T1000 (cell line): ENCODE measurements at regions not wholly inside any gene's neighbourhood (a gene's known extent, or its start where the extent isn't known, plus 50 kb on each side); places are given as distances from the start of the nearest gene placed in this dataset.

Experiments used
- DNase-seq: peaks from one replicate; lab custom pipeline; 2025; ENCODE audit warnings: mixed read lengths; lab: John Stamatoyannopoulos, UW

DNA sequence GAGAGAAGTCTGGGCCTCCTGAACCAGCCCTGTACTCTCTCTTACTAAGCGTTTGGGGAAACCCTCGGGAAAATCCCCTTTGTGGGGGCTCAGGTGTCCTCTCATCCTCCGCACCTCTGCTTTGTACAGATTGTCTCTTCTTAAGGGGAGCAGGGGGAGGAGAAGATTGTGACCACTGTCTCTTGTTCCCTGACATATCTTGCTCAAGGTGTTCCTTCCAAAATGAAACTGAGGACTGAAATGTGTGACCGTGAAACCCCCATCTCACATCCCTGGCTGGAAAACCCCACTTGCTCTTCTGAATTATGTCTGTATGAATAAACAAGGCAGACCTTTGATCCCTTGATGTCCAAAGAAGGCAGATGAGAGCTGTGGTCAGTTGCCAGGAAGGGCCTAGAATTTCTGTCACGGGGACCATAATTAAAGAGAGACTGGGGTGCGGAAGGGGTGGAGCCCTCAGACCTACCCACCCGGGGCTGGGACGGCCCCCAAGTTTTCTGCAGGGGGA lies 369.8 kb downstream of the AACS start:
- DNase-seq = no peak

DNA sequence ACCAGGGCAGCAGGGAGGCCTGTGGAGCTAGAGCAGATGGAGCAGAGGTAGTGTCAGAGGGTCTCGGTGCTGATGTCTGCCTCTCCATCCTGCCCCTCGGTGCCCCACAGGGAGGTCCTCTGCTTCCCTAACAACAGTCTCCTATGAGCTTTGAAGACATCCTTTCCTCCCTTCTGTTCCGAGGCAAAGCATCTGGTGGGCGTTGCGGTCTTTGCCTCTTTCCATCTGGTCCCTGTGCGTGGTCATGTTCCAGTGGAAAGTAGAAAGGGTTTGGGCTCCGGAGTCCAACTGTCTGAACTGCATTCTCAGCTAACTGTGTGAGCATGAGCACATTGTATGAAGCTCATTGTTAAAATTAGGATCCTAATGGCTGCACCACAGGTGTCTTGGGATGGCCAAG lies 370.6 kb downstream of the AACS start:
- DNase-seq = no peak

DNA sequence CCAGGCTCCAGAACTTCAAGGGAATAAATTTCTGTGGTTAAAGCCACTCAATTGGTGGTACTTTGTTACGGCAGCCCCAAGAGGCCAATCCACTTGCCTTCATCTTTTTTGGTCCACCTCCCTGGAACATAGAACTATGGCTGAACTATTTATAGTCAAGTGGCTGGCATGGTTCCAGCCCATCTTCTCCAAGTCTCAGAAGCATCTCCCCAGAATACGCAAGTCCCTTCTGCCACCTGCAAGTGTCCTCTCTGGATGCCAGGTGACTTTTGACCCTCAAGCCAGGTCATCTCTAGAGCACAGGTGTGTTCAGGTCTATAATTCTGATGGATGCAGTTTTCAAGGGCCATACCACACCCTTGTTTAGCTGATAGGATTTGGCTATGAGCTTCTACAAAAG lies 371.5 kb downstream of the AACS start:
- DNase-seq = no peak

DNA sequence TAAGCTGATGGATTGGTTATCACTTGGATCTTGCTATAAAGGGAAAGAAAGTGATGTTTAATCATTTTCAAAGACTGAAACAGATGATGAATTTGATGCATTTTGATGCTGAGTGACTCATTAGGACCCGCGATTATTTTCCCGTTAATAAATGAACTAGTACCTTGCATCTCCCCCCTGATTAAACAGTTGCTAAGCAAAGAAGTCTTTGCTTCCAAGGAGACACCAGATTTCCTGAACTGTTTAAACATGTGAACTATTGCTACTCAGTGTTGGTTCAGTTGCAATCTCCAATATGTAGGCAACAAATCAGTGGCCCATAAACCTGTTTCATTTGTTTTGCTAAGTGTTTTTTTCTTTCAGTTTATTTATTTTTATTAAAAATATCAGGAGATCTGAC lies 375.2 kb downstream of the AACS start:
- no peak for DNase-seq

DNA sequence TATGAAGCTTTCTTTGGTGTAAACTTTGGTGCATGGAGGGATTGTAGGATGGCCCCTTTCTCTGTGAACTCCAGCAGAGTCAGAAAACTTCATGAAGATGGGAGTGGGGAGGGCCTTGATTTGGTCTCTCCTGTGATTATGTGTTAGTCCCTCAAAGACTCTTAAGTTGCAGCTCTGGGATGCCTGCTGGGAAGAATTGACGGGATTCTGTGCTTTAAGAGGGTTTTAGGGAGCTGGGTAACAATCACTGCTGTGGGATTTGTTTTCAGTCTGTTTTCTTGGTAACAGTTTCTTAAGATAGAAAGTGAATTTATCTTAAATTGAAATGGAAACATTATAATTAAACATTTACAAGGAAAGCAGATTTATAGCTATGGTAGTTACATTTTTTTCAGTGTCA lies 378.1 kb downstream of the AACS start:
- DNase-seq = no peak

DNA sequence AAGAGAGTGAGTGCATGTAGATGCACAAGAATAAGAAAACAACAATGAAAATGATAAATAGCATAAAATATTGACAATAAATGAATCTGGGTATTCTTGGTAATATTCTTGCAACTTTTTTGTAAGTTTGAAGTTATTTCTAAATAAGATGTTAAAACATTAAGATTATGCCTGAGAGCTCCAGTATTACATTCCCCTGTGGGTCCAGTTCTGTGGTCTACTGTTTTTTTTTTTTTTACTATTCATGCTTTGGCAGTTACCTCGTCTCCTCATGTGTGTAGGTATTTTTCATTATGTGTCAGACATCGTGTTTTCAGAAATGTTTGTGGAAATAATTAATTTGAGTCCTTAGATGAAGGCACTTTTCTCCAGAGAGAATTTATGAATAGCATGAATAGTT lies 386.2 kb downstream of the AACS start:
- no peak for DNase-seq

DNA sequence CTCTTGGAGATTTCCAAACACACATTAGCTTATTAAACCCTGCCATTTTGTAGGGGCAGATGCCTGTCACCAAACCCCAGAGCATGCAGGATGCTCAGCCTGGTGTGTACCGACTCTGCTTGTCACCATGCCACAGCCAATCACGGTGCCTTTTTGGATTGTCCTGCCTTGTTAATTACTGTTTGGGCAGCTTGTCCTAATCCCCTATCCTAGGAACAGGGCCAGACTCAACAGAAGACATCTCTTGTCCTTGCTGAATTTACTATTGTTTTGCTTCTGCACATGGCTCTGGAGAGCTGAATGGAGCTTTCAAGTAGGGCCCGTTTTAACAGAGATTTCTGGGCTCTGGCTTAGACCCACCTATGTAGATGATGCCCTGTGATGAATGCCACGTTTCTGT lies 388.5 kb downstream of the AACS start:
- DNase-seq = no peak

DNA sequence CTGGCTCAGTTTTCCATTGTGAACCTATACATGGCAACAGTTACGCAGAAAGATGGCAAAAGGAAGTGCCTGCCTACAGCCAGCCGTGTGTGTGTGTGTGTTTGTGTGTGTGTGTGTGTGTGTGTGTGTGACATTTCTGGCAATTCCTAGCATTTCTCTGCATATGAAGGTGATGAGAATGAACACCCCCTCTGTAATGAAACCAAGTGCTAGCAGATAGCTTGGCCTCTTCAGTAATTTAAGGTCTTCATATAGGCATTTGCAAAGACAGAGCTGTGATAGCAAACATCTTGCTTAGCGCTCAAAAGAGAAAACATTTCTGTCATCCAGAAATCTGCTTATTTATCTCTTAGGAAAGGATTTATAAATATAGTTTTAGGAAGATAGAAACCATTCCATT lies 389.1 kb downstream of the AACS start:
- DNase-seq = no peak

DNA sequence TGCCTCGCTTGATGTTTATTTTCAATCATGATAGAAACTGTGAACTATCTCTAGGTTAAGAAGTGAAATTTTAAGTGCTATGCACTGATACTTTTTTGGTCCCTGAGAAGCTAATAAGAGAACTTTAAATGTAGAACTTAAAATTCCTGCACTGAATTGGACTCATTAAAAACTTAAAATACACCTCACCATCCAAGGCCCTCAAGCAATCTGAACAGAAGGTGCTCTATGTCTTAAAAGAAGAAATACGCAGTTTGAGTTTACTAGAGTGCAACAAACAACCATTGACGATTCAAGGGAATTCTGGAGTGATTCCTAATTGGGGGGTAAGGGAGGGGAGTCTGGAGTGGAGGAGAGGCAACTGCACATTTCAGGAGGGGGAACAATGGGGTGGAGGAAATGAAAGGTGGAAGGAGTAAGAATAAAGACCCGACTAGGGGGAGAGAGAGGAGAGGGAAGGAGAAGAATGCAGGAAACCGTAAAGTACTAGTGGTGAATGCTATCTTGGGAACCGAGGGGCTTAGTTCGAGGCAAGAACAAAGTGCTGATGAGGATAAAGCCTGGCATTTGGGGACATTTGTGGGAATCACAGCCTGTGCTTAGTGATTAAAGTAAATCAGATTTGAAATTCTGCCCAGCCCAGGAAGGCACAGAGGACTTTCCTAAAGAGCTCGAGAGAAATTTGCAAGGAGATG lies 389.7 kb downstream of the AACS start:
- DNase-seq = no peak

DNA sequence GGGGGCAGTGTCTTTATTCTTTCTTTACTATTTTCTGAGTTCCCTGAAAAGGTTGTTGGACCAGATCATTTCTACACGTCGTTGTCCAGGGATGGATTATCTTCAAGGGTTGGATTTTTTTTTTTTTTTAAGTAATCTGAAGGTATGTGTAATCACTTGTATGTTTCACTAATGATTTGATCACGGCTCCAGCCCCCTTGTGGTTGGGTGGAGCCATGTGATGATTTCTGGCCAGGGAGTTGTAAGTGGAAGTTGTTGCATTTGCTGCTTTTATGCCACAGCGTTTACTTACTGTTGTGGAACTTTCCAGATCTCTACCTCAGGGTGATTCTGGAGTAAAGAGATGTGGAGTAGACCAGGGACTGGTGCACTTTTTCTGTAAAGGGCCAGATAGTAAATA lies 390.3 kb downstream of the AACS start:
- DNase-seq = no peak

DNA sequence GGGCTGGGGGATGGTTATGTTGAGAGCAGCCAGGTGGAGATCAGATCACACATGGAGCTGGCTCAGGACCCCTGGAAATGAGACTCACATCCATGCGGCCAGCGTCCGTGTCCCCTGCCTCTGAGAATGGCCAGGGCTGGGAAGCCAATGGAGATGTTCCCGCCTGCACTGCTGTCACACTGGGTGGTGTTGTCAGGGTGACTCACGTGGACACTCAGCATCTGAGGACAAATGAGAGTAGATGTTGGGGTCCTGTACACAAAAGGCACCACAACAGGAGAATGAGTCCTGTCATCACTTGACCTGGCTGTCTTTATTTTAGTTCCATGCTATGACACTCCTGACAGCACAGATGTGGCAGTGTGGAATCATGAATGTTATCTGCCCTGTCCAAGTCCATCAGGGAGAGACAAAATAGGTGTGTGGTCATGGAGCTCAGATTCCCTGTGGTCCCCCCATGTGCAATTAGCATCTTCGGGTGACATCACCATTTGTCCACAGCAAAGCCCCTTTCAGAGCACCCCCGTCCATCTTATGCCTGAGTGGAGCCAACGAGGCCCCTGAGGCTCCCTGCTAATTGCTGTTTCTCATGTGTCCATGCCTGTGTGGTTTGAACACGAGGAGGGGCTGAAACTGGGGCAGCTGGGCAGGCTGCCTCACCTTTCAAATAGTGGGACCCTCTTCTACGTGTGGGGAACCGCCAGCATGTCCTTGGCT lies 393.5 kb downstream of the AACS start:
- no peak for DNase-seq

DNA sequence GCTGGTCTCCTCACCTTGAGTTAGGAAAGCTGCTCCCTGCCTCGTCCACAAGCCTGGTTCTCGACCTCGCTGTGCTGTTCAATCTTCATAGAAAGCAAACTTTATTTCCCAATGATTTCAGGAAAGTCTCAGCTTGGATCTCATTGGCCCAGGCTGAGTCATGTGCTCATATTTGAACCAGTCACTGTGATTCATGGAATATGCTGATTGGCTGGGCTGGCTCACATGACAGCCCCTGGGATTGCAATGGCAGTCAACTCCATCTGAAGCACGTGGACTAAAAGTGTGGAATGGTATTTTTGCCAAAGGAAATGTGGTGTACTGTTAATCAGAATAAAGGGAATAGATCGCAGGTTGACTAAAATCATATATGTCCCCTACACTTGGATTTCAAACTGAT lies 396.6 kb downstream of the AACS start:
- DNase-seq = no peak

DNA sequence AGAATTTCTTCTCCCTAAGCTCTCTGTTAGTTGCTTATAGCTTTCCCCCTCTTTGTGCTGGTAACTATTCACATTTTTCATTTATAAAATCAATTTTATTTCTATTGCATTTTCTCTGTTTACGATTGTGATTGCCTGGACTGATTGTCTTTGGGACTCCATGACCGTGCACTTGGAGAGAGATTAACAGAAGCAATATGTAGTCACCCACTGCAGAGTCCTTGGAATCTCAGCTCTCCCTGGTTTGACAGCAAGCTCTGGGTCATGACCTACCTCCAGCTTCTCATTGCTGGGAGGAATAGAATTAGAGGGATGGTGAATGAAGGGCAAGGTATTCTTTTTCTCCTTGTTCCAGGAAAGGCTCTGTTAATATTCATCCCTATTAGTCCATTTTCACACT lies 398.2 kb downstream of the AACS start:
- DNase-seq = no peak

DNA sequence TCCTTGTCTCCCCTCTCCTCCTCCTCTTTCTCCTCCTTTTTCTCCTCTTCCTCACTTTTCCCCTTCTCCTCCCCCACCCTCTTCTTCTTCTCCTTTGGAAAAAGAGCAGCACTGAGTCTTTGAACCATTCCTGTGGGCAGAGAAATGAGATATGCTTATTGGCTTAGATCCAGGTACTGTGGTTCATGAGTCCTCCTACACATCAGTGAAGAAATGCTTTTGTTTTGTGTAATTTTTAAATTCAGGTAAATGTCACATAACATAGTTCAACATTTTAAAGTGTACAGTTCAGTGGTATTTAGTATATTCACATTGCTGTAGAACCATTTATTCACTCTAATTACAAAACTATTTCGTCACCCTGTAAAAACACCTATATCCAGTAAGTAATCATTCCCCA lies 402.1 kb downstream of the AACS start:
- no peak for DNase-seq

DNA sequence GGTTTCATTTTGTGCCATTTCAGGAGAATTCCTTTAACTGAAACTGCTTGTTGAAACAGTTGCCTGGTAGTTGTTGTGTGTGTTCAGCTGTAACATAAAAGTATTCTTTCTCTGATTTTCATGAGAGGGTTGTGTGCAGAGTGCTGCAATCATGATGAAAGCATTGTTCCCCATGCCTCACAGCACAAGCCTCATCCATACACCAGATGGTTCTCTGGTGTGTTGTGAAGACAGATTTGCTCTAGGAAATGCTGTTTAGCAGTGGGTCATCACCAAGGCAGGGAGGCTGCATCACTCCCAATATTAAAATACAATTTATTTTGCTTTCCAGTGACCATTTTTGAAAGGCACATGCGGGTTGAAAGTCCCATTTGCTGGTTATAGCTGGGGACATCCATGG lies 404.4 kb downstream of the AACS start:
- no peak for DNase-seq

DNA sequence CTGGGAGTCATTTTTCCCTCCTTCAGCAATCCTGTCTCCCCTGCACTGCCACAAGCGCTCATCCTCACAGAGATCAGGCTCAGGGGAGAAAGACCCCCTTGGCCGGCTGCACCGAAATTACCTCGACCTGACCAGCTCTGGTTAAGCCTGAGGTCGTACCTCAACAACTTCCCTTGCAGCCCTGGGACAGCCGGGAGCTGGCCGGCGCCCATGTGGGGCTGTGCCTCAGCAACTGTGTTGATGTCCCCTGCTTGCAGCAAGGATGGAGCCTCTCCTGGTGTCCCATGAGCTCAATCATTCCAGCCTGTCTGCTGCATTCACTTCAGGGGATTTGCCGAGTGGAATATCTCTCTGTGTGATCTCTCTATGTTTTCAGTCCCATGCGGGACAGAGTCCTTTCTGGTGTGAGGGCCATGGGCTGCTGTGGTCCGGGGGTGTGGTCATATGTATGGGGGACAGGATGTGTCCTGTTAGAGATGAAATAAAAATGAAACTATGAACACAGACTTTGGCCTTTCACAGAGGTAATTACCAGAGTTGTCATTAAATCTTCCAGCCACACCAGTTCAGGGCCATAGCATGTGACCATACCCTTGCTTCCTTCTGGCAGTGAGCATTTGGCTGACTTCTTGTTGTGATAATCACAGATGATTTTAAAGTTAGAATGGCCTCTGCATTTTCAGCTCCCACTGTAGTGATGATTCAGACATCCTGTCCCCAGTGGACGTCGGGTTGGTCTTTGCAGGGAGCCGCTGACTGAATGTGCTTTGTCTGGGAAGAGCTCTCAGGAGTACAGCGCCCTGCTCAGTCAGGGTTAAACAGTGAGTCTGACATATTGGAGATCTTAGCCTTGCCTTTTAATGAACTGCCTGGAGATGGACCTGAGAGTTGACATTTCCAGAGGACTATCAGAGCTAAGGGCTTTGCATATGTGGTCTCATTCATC lies 405.9 kb downstream of the AACS start:
- no peak for DNase-seq

DNA sequence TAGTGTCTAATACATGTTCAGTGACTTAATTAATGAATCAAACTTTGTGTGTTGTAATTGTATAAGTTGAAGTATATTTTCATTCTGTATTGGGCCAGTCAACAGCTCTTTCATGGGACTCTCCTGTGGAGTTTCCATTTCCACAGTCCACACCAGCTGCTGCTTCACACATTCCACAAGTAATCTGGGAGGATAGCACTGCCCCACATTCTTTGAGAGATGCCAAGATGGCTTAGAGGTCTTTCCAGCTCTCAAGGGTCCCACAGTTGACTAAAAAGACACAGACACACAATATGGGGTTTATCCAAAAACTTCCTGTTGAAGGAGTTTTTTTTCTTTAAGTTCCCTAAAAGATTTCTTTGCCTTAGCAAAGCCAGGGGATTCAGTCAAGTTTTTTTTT lies 408.3 kb downstream of the AACS start:
- no peak for DNase-seq

DNA sequence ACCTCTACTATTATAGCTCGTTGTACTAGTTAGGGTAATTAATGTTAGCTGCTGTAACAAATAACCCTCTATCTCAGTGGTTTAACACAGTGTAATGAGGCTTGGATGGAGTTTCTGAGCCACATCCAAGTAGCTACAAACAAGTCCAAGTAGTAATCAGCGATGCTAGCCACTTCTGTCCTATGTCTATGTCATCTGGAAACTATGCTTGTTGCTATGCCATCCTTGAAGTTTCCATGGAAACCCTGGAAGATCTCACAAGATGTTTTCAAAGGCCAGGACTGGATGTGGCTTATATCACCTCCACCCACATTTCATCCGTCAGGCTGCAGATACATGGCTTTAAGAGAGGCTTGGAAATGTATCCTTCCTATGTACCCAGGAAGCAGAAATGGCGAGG lies 422.1 kb downstream of the AACS start:
- no peak for DNase-seq

DNA sequence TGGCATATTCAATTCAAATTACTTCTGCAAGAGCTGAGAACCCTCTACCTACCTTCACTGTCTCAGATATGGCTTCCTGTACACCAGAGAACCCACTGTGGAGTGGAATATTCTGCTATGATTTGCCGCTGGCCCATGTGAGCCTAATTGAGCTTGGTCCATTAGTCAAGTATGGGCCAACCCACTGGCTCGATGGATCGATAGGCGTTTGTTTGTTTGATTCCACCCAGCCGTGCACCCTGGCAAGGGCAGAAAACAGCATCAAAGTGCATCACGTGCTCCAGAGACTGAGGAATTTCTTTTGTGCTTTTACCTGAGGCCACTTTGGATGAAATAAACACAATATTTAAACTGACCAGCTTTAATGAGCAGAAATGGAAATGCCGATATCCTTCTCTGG lies 426.3 kb downstream of the AACS start:
- DNase-seq = no peak

DNA sequence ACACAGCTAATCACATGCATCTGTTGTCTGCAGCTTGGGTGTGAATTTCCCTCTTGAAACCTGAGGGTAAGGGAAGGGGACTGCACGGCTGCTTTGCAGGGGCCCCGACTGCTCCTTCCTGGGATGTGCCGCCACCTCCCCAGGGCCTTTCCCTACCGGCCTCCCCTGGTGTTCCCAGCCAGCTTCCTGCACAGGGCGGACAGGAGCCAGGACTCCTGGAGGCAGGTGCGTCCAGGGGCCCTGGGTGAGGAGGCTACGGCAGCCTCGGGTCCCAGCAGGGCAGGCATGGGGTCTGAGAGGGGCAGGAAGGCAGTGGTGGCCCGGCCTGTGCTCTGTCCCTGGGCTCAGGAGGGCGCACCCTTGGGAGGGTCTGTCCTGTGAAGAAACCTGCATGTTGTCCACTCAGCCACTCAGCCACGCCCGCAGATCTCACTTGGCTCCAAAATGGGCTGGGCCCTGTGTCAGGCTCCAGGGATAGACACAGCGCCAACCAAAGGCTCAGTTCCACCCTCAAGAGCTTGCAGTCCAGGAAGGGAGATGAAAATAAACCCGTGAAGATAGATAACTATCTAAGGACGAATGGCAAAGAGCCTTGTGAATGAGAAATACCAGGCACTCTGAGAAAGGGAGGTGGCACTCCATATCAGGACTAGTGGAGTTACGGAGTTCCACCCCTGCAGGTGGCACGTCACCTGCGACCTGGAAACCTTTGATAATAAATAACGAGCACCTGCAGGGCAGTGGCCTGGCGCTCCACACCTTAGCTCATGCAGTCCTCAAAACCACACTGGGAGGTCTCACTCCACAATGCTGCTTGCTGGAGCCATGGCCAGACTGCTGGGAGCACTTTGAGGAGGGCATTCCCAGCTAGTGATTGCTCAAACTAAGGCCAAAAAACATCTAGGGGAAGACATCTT lies 427.4 kb downstream of the AACS start:
- no peak for DNase-seq

DNA sequence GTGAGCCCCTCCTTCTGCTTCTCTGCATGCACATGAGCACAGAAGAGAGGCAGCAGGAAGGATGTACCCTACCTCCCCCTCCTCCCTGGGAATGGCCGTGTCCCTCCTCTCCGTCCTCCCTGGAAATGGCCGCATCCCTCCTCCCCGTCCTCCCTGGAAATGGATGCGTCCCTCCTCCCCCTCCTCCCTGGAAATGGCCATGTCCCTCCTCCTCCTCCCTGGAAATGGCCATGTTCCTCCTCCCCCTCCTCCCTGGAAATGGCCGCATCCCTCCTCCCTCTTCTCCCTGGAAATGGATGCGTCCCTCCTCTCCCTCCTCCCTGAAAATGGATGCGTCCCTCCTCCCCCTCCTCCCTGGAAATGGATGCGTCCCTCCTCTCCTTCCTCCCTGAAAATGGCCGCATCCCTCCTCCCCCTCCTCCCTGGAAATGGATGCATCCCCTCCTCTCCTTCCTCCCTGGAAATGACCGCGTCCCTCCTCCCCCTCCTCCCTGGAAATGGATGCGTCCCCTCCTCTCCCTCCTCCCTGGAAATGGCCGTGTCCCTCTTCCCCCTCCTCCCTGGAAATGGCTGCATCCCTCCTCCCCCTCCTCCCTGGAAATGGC lies 428.6 kb downstream of the AACS start:
- DNase-seq = no peak
